ENCODE measurements at regions not wholly inside any gene's neighbourhood (a gene's known extent, or its start where the extent isn't known, plus 50 kb on each side); places are given as distances from the start of the nearest gene placed in this dataset.

GRCh38 chr6:43970068-43970912, 157.0 kb downstream of the MRPL14 start:
- H3K27me3 ChIP-seq (ENCODE audit: insufficient read depth) = no peaks in the 10 kb centered on the region
- H3K4me3 ChIP-seq (ENCODE audit: low read depth in 2 of 2, low read length in 1 of 2) = no peak overlapping the region
- H2AFZ ChIP-seq (ENCODE audit: low read depth) = no peak overlapping the region
- H3K9ac ChIP-seq = no peak overlapping the region
- ChIA-PET POLR2A (interaction anchor here (0.6 to 2.0 kb wide), 3 partner anchors 20 to 86 kb away, joined by 4 to 6 read pairs (median 4); no protein-coding TSS in a partner anchor), CTCF (interaction anchor here (0.7 to 3.4 kb wide), 11 partner anchors 11 to 201 kb away, joined by 3 to 18 read pairs (median 4); partner anchors contain the start of gene VEGFA)
- no peaks in the 10 kb centered on the region for H3K79me2 ChIP-seq (ENCODE audit: insufficient read depth)
- H3K9me3 ChIP-seq = no peaks in the 10 kb centered on the region
- no peak for TF ChIP-seq USF1 (IDR thresholded peaks at IDR 0.05; ENCODE audit: borderline replicate concordance, low read depth)
- TF ChIP-seq SMC3 (IDR thresholded peaks at IDR 0.05; ENCODE audit: low read depth, low read length) = no peak
- no peak for TF ChIP-seq PBX3 (IDR thresholded peaks at IDR 0.05)
- TF ChIP-seq GATA2 (CRISPR knock-in tag; IDR thresholded peaks at IDR 0.05) = no peak
- no peak for TF ChIP-seq GABPA (IDR thresholded peaks at IDR 0.05; ENCODE audit: low read depth)
- no peak for TF ChIP-seq REST (IDR thresholded peaks at IDR 0.05; ENCODE audit: low read depth, low read length)
- TF ChIP-seq FOXJ3 (CRISPR knock-in tag; IDR thresholded peaks at IDR 0.05) = no peak
- TF ChIP-seq POLR2AphosphoS5 (IDR thresholded peaks at IDR 0.05; ENCODE audit: low read depth, low read length) = no peak
- no peak for TF ChIP-seq CTCF (IDR thresholded peaks at IDR 0.05)
- TF ChIP-seq MXI1 (IDR thresholded peaks at IDR 0.05; ENCODE audit: low read depth, low read length) = no peak
- TF ChIP-seq MAX (IDR thresholded peaks at IDR 0.05; ENCODE audit: low read depth) = no peak
- no peak for TF ChIP-seq EP300 (IDR thresholded peaks at IDR 0.05; ENCODE audit: borderline replicate concordance in 1 of 2, low read depth in 1 of 2, low read length in 1 of 2)
- no peak for TF ChIP-seq RFX5 (IDR thresholded peaks at IDR 0.05; ENCODE audit: low read length)
- no peak for TF ChIP-seq RAD21 (IDR thresholded peaks at IDR 0.05; ENCODE audit: low read length)
- no peak for TF ChIP-seq IRF3 (IDR thresholded peaks at IDR 0.05; ENCODE audit: low read depth, low read length)
- TF ChIP-seq USF2 (IDR thresholded peaks at IDR 0.05; ENCODE audit: borderline replicate concordance, low read depth, low read length) = no peak
- H3F3A ChIP-seq (replicated peaks; ENCODE audit: insufficient read depth) = peaks cover 5% of the 10 kb centered on the region
- H3K27ac ChIP-seq (ENCODE audit: low read depth in 2 of 2, low read length in 1 of 2) = peak overlapping the region in 1 of 2 experiments; percentile 22; a peak in 1 of 4 replicates
- H3K36me3 ChIP-seq (replicated peaks in 1 of 2; ENCODE audit: control insufficient read depth in 1 of 2, insufficient read depth in 2 of 2, low read length in 1 of 2) = no peaks in the 10 kb centered on the region
- H3K9me2 ChIP-seq = no peaks in the 10 kb centered on the region
- 66% methylated on average over 3 of the region's 3 CpGs for WGBS (ENCODE audit: low lambda C conversion rate)
- H4K20me1 ChIP-seq (ENCODE audit: insufficient read depth) = no peaks in the 10 kb centered on the region
- peaks cover 9 to 54% of the 10 kb centered on the region in 2 experiments; a peak in 3 of 4 replicates for H3K4me1 ChIP-seq (ENCODE audit: control insufficient read depth in 1 of 2, insufficient read depth in 2 of 2, low read depth in 1 of 2, low read length in 1 of 2)
- H3K4me2 ChIP-seq = no peak overlapping the region
- no peak for DNase-seq

All from SK-N-SH (cell line).